Astrocyte of the spinal cord (primary cell): ENCODE measurements at regions not wholly inside any gene's neighbourhood (a gene's known extent, or its start where the extent isn't known, plus 50 kb on each side); places are given as distances from the start of the nearest gene placed in this dataset.

Experiments used
- DNase-seq: peaks from one replicate; pipeline ENCODE4 v3.0.0; 2011; ENCODE audit warnings: low read depth, low spot score
- H3K4me3 ChIP-seq: 2 replicates; pipeline ENCODE4 v1.5.1; 2011; ENCODE audit warnings: low read depth, mild to moderate bottlenecking, low read length, moderate library complexity
- in situ Hi-C: cut with HindIII; loops from 2 replicates; pipeline ENCODE4 v1.10.0; 2017; ENCODE audit warnings: low sequenced_read_pairs
- TF ChIP-seq, protein P1 (sequence below): IDR thresholded peaks from 2 replicates; pipeline ENCODE4 v1.5.1; 2012; ENCODE audit warnings: low read depth, mild to moderate bottlenecking, low read length, inconsistent platforms

DNA sequence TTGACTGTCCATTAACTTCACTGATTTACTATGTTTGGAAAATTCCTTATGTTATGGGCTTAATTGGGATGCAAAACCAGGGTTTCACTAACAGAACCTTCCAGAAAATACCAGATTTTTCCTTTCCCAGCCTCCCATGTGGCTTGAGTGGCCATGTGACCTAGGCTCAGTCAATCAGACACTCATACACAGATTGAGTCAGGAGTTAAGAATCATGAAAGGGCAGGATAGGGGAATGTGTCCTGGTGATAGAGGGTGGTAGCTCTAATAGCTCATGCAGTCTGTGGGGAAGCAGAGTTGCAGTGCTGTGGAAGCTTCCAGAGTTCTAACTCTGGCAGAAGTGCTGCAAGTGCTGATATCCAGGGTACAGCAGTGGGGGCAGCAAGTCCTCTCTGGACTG lies 134.1 kb upstream of the IFNG-AS1 start:
- in situ Hi-C loops, result no loop called here
- TF ChIP-seq, protein P1, sequence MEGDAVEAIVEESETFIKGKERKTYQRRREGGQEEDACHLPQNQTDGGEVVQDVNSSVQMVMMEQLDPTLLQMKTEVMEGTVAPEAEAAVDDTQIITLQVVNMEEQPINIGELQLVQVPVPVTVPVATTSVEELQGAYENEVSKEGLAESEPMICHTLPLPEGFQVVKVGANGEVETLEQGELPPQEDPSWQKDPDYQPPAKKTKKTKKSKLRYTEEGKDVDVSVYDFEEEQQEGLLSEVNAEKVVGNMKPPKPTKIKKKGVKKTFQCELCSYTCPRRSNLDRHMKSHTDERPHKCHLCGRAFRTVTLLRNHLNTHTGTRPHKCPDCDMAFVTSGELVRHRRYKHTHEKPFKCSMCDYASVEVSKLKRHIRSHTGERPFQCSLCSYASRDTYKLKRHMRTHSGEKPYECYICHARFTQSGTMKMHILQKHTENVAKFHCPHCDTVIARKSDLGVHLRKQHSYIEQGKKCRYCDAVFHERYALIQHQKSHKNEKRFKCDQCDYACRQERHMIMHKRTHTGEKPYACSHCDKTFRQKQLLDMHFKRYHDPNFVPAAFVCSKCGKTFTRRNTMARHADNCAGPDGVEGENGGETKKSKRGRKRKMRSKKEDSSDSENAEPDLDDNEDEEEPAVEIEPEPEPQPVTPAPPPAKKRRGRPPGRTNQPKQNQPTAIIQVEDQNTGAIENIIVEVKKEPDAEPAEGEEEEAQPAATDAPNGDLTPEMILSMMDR, result no peak
- H3K4me3 ChIP-seq, result no peak overlapping the region
- no peak for DNase-seq

GRCh38 chr12:67871231-67871630 lies 118.0 kb upstream of the IFNG-AS1 start:
- no peak overlapping the region for H3K4me3 ChIP-seq
- TF ChIP-seq, protein P1, result no peak
- no peak for DNase-seq
- in situ Hi-C loops, result no loop called here

DNA sequence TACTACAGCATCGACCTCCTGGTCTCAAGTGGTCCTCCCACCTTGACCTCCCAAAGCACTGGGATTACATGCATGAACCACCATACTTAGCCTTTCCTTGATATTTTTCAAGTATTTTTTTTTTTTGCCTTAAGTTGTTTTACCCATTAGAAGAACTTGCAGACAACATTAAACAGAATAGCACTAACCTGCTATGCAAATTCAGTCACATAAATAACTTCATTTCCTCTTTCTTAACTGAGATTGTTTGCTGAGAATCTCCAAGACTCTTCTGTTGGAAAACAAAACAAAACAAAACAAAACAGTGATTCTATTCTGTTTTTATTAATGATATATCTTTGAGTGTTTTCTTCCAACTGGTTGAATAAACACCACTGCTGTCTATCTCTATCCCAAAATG lies 115.9 kb upstream of the IFNG-AS1 start:
- H3K4me3 ChIP-seq, result no peak overlapping the region
- in situ Hi-C loops, result no loop called here
- TF ChIP-seq, protein P1, result no peak
- DNase-seq, result no peak

DNA sequence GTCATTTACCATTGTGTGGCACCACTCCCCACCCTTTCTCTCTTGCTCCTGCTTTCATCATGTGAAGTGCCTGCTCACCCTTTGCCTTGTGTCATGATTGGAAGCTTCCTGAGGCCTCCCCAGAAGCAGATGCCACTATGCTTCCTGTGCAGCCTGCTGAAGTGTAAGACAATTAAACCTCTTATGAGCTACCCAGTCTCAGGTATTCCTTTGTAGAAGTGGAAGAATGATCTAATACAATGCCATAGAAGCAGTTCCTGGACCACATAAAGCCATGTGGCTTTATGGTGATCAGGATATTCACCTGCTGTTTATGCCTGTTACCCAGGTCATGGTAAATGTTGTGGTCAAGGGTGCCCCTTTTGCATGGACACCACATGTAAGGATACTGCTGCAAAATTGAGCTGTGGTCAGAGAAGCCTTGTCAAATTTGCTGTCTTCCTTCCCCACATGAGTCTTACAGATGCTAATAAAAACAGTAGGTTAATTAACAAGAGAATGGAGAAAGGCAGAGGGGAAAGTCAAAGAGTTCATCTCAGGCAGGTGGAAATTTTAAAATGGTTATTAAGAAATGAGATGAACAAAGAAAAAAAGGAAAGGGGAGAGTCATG lies 112.8 kb upstream of the IFNG-AS1 start:
- in situ Hi-C loops, result no loop called here
- TF ChIP-seq, protein P1, result no peak
- no peak overlapping the region for H3K4me3 ChIP-seq
- no peak for DNase-seq

GRCh38 chr12:67877727-67878126 lies 111.5 kb upstream of the IFNG-AS1 start:
- TF ChIP-seq, protein P1, result no peak
- in situ Hi-C loops, result no loop called here
- DNase-seq, result no peak
- no peak overlapping the region for H3K4me3 ChIP-seq

- DNase-seq, result no peak
- in situ Hi-C loops, result no loop called here
- H3K4me3 ChIP-seq, result no peak overlapping the region
- TF ChIP-seq, protein P1, result no peak
These were observed 109.3 kb upstream of the IFNG-AS1 start for GRCh38 chr12:67879937-67880336.

DNA sequence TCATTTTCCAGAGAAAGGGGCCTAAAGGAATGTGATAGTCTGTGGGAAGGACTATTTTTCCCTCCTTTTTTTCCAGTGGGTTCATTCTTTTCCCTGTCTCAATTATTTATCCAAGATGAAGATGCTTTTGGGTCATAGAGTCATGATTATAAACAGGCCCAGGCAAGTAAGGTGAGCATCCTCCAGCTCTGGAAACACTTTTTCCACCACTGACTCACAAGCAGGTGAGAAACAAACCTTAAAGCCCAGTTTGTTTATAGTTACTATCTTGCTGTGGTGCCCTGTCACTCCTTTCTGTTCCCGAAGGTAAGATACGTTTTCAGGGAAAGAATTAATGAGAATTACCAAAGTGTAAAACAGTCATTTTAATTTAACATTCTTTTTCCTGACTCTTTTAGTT lies 107.7 kb upstream of the IFNG-AS1 start:
- no peak for DNase-seq
- in situ Hi-C loops, result no loop called here
- H3K4me3 ChIP-seq, result no peak overlapping the region
- TF ChIP-seq, protein P1, result no peak
